Activated effector memory CD4-positive, alpha-beta T cell treated with Interleukin-2 at 50 U/mL for 16 hours (primary cell): ENCODE measurements at regions not wholly inside any gene's neighbourhood (a gene's known extent, or its start where the extent isn't known, plus 50 kb on each side); places are given as distances from the start of the nearest gene placed in this dataset.

Source experiments
- DNase-seq: peaks from one replicate; pipeline ENCODE4 v3.0.0-alpha.2; 2020

DNA sequence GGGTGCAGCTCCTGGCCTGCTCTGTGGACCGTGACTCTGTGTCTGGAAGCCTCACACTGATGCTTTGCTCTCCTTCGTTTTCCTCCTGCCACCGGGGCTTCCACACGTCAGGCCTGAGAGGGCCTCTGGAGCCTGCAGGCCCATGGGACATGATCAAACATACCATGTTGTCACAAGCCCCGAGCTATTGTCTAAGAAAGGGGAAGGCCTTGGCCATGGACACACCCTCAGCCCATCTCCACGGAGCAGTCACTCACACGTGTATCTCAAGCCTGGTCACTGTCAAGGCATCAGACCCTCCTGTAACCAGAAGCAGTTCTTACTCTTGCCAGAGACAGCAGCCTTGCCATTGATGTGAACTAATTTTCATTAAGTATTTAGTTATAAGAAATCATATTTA lies 814.1 kb upstream of the SALL3 start:
- DNase-seq = no peak

GRCh38 chr18:78168526-78168925 lies 811.1 kb upstream of the SALL3 start:
- no peak for DNase-seq

GRCh38 chr18:78169174-78169864 lies 810.3 kb upstream of the SALL3 start:
- DNase-seq = no peak

DNA sequence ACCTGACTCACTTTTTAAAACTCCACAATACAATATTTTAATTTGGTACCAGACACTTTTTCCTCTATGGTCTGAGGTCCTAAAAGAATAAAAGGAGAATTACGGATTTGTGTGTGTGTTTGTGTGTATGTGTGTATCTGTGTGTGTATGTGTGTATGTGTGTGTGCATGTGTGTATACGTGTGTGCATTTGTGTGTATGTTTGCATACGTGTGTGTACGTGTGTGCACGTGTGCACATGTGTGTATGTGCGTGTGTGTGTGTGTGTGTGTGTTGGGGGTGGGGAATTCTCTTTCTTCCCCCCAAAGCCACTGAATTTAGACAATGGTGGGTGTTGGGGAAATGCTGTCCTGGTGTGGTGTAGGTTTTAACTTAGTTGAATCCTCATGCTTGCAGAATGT lies 807.7 kb upstream of the SALL3 start:
- no peak for DNase-seq

GRCh38 chr18:78174737-78175136 lies 804.9 kb upstream of the SALL3 start:
- no peak for DNase-seq

- no peak for DNase-seq
These were observed 800.8 kb upstream of the SALL3 start for GRCh38 chr18:78178812-78179211.

DNA sequence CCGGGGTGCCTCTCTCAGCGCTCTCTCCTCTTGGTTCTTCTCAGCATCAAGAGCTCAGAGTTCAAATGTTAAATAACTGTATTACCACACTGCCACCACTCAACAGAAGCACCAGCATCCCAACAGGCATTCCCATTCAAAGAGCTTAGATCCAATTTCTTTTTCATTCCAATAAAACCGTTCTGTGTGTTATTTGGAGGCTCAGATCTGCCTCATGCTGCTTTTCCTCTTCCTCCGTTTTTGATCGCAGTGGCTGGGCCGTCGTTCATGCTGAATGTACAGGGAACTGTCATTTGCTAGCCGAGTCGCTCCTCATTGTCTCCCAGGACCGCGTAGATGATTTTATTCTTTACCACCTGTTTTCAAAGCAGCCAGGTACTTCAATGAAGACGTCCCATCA lies 798.9 kb upstream of the SALL3 start:
- no peak for DNase-seq

- no peak for DNase-seq
These were observed 795.8 kb upstream of the SALL3 start for GRCh38 chr18:78183815-78184214.

- DNase-seq = no peak
These were observed 788.3 kb upstream of the SALL3 start for GRCh38 chr18:78191276-78191675.

DNA sequence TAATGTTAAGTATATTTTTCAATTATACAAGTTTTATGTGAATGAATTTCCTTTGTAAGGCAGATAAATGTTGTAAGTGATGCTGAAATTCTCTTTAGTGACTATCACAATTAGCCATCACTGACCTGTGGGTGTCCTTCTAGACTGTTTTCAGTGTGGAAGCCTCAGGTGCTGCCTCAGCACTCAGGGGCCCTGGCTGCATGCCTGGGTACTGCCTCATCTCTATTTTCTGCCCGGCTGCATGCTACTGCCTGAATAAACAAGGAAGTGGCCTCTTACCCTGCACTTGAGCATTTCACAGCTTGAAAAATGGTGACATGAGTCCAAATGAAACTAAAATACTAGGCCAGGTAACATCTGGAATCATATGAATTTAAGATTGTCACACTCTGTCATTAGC lies 787.6 kb upstream of the SALL3 start:
- DNase-seq = no peak

DNA sequence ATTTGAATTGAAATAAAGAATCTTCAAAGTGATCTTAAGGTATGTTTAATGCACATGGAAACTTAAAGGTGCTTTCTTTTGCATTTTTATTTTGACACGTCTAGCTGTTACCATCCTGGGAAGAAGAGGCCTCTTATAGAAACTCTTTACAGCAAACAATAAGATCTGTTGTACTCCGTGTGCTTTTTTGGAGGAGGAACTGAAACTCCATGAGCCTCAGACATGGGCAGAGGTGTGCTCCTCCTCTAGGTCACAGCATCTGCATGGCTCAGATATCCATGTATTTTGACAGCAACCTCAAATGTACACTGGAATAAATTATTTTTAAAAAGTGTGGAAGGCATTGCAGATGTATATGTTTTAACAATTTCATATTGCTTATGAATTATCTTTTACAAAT lies 783.3 kb upstream of the SALL3 start:
- no peak for DNase-seq

- DNase-seq = no peak
These were observed 780.6 kb upstream of the SALL3 start for GRCh38 chr18:78199002-78199401.

GRCh38 chr18:78199611-78200010 lies 780.0 kb upstream of the SALL3 start:
- no peak for DNase-seq

DNA sequence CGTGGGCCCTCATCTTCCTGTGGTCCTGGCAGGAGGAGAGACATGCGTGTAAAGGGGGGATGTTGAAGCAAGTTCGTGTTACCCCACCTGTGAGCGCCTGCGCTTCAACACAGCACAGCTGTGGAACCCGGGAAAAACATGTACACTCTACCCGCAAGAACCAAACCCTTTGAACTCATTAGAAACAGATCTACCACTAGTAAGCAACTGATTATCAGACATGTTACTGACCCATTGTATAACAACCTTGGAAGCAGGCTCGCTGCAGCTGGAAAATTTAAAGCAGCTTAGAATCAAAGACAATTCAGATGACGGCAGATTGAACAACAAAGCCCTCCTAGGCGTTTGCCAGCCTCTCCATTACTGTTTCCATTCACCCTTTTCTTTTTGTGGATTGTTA lies 771.7 kb upstream of the SALL3 start:
- no peak for DNase-seq

DNA sequence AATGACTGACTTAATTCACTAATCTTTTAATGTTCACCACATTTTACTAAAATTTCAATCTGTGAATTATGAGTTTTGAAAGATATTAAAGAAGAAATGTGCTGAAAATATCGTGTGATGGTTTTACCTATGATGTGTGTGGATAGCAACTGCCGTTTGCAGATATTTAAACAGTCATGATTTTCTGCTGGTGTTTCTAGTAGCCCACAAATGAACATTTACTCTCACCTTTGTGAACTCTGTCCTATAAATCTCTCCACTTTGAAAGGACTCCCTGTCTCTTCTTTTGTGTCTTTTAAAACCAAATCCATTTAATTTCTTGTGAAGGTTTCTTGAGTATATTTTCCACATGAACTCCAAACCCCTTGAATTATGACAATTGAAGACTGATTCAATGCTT lies 771.2 kb upstream of the SALL3 start:
- no peak for DNase-seq

- no peak for DNase-seq
These were observed 766.1 kb upstream of the SALL3 start for GRCh38 chr18:78213361-78213994.

DNA sequence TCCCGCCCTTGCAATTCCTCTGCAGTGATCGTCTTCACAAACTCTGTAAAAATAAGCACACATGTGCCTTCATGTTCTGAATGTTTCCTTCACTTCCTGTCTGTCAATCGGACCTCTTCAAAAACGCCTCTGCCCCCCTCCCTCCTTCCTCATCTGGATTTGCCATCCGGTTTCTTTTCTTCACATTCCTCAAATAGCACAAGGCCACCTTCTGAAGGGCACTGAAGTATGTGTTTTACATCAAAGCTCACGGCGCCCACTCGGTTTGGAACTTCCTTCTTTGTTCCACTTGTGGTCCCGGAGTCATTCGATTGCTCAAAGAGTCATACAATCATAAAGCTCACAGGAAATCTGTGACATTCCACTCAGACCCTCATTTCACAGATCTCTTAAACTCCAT lies 758.1 kb upstream of the SALL3 start:
- DNase-seq = no peak

DNA sequence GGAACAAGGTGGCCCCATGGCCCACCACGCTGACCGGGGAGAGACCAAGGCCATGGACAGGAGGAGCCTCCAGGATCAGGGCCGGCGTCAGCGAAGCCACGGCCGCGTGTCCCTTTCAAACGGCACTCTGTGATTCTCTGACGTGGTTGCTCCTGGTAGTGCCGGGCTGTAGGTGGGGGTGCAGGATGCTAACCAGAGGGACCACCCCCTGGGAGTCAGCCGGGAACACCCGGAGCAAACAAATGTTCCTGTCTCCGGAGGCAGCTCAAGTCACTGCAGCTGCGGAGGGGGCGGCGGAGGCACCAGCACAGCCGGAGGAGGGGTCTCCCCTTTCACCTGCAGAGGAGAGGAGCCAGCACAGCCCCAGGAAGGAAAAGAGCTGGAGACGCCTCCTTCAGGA lies 750.6 kb upstream of the SALL3 start:
- DNase-seq = no peak

DNA sequence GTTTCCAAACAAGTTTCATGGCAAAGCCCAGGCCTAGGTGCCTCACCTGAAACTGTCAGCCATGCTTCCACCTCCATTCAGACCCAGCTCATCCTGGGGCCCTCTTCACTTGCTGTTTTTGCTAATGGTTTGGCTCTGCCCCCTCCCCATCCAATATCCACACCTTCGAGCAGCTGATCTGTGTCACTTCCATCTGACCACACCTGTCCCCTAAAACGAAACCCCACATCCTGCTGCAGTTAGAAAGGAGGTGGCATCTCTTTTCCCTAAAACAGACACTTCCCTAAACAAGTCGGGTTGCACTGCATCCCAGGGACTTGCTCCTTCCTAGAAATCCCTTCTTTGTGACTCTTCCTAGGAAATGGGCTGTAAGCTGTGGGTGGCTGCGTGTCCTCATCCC lies 748.7 kb upstream of the SALL3 start:
- no peak for DNase-seq

GRCh38 chr18:78232196-78232595 lies 747.4 kb upstream of the SALL3 start:
- no peak for DNase-seq

DNA sequence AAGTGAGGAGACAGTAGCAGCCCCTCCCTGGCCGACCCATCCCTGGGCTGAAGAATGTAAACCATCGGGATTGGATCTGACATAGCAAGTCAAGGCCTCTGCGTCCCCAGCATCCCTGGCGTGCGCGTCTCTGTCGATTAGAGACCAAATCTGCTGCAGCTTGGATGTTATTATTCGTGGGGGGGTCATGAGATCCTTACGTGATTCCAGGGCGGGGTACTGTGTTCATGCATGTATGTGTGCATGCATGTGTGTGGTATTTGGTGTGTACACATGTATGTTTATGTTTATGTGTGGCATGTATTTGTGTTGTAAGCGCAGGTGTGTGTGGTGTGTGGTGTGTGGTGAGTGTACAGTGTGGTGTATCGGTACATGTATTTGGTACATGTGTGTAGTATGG lies 741.8 kb upstream of the SALL3 start:
- no peak for DNase-seq

- DNase-seq = no peak
These were observed 741.1 kb upstream of the SALL3 start for GRCh38 chr18:78238404-78239089.

GRCh38 chr18:78239090-78239457 lies 740.5 kb upstream of the SALL3 start:
- DNase-seq = no peak

DNA sequence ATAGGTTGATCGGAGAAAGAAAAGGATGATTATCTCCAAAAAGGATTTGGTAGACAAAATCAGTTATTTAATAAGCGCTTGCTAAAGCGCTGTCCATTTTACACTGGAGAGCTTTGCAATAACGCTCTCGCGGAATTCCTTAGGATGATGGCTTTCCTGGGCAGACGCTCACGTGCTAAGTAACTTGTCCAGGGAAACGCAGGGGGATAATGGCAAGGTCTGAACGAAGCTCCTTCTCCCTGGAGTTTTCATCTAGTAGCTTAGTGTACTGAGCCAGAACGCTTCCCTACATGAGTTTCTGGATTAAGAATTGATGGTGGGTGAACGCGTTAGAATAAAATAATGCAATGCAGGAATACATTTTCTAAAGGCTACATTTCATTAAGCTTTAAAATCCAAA lies 739.5 kb upstream of the SALL3 start:
- DNase-seq = no peak
